ENCODE measurements at regions not wholly inside any gene's neighbourhood (a gene's known extent, or its start where the extent isn't known, plus 50 kb on each side); places are given as distances from the start of the nearest gene placed in this dataset.

- H3K79me2 ChIP-seq (ENCODE audit: insufficient read depth, low read length): no peaks in the 10 kb centered on the region
Measured at GRCh38 chr2:220787251-220787650, 784.9 kb downstream of the EPHA4 start.

GRCh38 chr2:220789961-220790360 is 782.1 kb downstream of the EPHA4 start:
- no peak overlapping the region for H3K9ac ChIP-seq (ENCODE audit: low read depth, low read length, poor library complexity, severe bottlenecking)
- no peaks in the 10 kb centered on the region for H3K4me1 ChIP-seq (ENCODE audit: insufficient read depth, low read length, poor library complexity, severe bottlenecking)
- H3K9me3 ChIP-seq (ENCODE audit: insufficient read depth, low read depth, low read length): no peaks in the 10 kb centered on the region
- no peak overlapping the region for H3K4me3 ChIP-seq (ENCODE audit: low read length, poor library complexity, severe bottlenecking)
- TF ChIP-seq CTCF (conservative IDR thresholded peaks at IDR 0.05; ENCODE audit: low read length): no peak
- TF ChIP-seq EZH2phosphoT487 (IDR thresholded peaks at IDR 0.05; ENCODE audit: borderline replicate concordance): no peak
- H3K79me2 ChIP-seq (ENCODE audit: insufficient read depth, low read length): no peaks in the 10 kb centered on the region
- no peaks in the 10 kb centered on the region for H3F3A ChIP-seq (ENCODE audit: low read depth)
- no peaks in the 10 kb centered on the region for H3K27me3 ChIP-seq (ENCODE audit: insufficient read depth, low read length, poor library complexity, severe bottlenecking)
- H3K36me3 ChIP-seq (ENCODE audit: insufficient read depth, low read length): no peaks in the 10 kb centered on the region
- no peaks in the 10 kb centered on the region for H3K9me2 ChIP-seq (replicated peaks; ENCODE audit: low read depth, low read length)
- no peak overlapping the region for H2AFZ ChIP-seq (ENCODE audit: low read length)
- no peaks in the 10 kb centered on the region for H4K20me1 ChIP-seq (ENCODE audit: insufficient read depth, low read length, poor library complexity, severe bottlenecking)
- H3K4me2 ChIP-seq (ENCODE audit: low read depth, low read length, poor library complexity, severe bottlenecking): no peak overlapping the region

More at GRCh38 chr2:220787251-220787650, 784.9 kb downstream of the EPHA4 start:
- H3K4me3 ChIP-seq (ENCODE audit: low read length, poor library complexity, severe bottlenecking): no peak overlapping the region
- H3F3A ChIP-seq (ENCODE audit: low read depth): no peaks in the 10 kb centered on the region
- no peak overlapping the region for H3K4me2 ChIP-seq (ENCODE audit: low read depth, low read length, poor library complexity, severe bottlenecking)
- H3K9me2 ChIP-seq (replicated peaks; ENCODE audit: low read depth, low read length): no peaks in the 10 kb centered on the region
- H4K20me1 ChIP-seq (ENCODE audit: insufficient read depth, low read length, poor library complexity, severe bottlenecking): no peaks in the 10 kb centered on the region
- no peaks in the 10 kb centered on the region for H3K9me3 ChIP-seq (ENCODE audit: insufficient read depth, low read depth, low read length)
- H3K9ac ChIP-seq (ENCODE audit: low read depth, low read length, poor library complexity, severe bottlenecking): no peak overlapping the region
- H3K4me1 ChIP-seq (ENCODE audit: insufficient read depth, low read length, poor library complexity, severe bottlenecking): no peaks in the 10 kb centered on the region
- TF ChIP-seq EZH2phosphoT487 (IDR thresholded peaks at IDR 0.05; ENCODE audit: borderline replicate concordance) (no peak), CTCF (conservative IDR thresholded peaks at IDR 0.05; ENCODE audit: low read length) (no peak)
- no peak overlapping the region for H2AFZ ChIP-seq (ENCODE audit: low read length)
- H3K36me3 ChIP-seq (ENCODE audit: insufficient read depth, low read length): no peaks in the 10 kb centered on the region
- no peaks in the 10 kb centered on the region for H3K27me3 ChIP-seq (ENCODE audit: insufficient read depth, low read length, poor library complexity, severe bottlenecking)

GRCh38 chr2:220795705-220796104 is 776.4 kb downstream of the EPHA4 start:
- H3K4me3 ChIP-seq (ENCODE audit: low read length, poor library complexity, severe bottlenecking): no peak overlapping the region
- H3K79me2 ChIP-seq (ENCODE audit: insufficient read depth, low read length): no peaks in the 10 kb centered on the region
- no peaks in the 10 kb centered on the region for H3K27me3 ChIP-seq (ENCODE audit: insufficient read depth, low read length, poor library complexity, severe bottlenecking)
- H3K9me2 ChIP-seq (replicated peaks; ENCODE audit: low read depth, low read length): no peaks in the 10 kb centered on the region
- no peak overlapping the region for H3K9ac ChIP-seq (ENCODE audit: low read depth, low read length, poor library complexity, severe bottlenecking)
- H4K20me1 ChIP-seq (ENCODE audit: insufficient read depth, low read length, poor library complexity, severe bottlenecking): no peaks in the 10 kb centered on the region
- no peak overlapping the region for H2AFZ ChIP-seq (ENCODE audit: low read length)
- no peak overlapping the region for H3K4me2 ChIP-seq (ENCODE audit: low read depth, low read length, poor library complexity, severe bottlenecking)
- no peaks in the 10 kb centered on the region for H3F3A ChIP-seq (ENCODE audit: low read depth)
- H3K36me3 ChIP-seq (ENCODE audit: insufficient read depth, low read length): no peaks in the 10 kb centered on the region
- no peak for TF ChIP-seq CTCF (conservative IDR thresholded peaks at IDR 0.05; ENCODE audit: low read length)
- TF ChIP-seq EZH2phosphoT487 (IDR thresholded peaks at IDR 0.05; ENCODE audit: borderline replicate concordance): no peak
- H3K4me1 ChIP-seq (ENCODE audit: insufficient read depth, low read length, poor library complexity, severe bottlenecking): no peaks in the 10 kb centered on the region
- H3K9me3 ChIP-seq (ENCODE audit: insufficient read depth, low read depth, low read length): no peaks in the 10 kb centered on the region

Data from Loucy (cell line).